HS-27A (cell line): ENCODE measurements at regions not wholly inside any gene's neighbourhood (a gene's known extent, or its start where the extent isn't known, plus 50 kb on each side); places are given as distances from the start of the nearest gene placed in this dataset.
"Not testable (repeated sequence)": the region's sequence is repeated elsewhere in the genome, so short reads cannot be mapped to it uniquely, and the experiment has no call there.

Experiments used
- DNase-seq: peaks from one replicate; pipeline ENCODE4 v3.0.0-alpha.2; 2012; ENCODE audit warnings: low read depth, missing footprints

DNA sequence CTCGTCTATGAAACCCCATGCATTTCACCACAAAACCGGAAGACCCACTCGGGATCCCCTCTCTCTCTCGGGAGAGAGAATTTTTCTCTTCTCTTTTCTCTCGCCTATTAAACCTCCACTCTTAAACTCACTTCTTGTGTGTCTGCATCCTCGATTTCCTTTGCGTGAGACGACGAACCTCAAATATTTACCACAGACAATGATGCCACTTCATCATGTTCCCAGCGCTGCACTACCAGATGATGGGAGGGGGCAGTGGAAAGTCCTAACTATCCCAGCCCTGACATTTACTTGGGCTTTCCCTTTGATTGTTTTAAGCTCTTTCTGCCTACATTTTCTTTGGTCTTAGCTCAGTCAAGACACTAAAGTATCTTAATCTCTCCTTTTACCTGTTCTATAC is 906.7 kb downstream of the GRID1 start:
- no peak for DNase-seq

DNA sequence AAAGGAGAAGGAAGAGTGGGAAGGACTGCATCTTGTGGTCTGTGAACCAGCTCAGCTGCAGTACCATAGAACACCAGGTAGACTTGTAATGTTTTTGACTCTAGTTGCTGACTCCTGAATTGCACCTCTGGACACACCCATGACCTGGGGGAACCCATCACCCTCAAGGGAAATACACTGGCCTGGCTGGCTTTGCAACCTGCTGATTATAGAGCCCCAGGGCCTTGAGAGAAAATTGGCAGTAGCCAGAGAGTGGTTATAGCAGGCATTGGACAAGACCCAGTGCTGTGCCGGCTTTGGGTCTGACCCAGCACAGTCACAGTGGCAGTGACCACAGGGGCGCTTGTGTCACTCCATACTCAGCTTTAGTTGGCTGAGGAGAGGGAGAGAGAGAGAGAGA is 902.3 kb downstream of the GRID1 start:
- DNase-seq: no peak

DNA sequence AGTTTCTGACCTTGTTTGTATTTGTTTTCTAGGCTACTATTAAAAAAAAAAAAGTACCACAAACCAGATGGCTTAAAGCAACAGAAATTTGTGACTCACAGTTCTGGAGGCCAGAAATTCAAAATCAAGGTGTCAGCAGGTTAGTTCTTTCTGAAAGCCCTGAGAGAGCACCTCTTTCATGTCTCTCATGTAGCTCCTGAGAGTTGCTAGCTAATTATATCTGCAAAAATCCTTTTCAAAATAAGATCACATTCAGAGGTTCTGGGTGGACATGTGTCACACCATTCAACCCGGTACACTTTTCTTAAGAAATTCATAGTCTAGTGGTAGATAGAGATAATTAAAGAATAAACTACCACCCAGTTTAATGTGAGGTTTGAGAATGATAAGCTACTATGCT is 888.6 kb downstream of the GRID1 start:
- DNase-seq: no peak

DNA sequence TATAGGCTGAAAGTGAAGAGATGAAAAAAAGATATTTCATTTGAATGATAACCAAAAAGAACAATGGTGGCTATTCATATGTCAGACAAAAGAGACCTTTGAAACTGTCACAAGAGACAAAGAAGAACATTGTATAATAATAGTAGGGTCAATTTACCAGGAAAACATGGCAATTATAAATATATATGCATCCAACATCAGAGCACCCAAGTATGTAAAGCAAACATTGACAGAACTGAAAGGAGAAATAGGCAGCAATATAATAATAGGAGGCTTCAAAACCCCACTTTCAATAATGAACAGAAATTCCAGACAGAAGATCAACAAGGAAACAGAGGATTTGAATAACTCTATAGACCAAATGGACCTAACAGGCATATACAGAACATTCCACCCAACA is 876.2 kb downstream of the GRID1 start:
- no peak for DNase-seq

DNA sequence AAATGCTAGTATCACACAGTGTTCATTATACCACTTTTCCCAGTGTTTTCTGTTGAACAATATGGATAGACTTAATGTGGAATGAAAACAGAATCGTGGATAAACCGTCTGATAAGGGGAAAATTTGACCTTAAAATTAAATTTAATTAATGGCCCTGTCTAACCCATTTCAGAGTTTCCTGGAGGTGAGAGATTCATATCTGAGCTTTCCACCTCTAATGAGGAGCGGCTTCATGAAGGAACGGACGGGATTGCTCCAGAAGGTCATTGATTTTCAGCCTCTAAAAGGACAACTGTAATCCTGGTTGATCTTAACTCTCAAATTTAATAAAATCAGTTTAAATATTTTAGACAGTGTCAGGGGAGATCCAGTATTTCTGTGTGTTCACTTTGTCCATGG is 874.9 kb downstream of the GRID1 start:
- DNase-seq: no peak

DNA sequence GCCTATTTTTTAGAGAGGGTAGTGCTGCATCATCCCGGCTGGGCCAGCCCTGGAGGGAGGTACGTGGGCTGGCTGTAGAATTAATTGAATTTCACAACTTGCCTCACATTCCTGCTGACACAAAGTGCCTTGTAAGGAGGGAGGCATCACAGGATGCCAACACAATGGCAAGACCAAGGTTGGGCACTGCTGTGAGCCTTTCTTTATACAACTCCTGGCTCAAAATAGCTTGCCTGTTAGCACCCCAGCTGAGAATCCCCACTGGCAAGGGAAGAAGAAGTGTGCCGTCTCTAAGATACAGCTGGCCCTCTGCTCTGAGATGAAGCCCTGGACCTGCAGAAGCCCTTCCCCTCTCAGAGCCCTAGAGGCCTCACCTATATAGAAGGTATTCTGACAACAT is 873.9 kb downstream of the GRID1 start:
- no peak for DNase-seq

DNA sequence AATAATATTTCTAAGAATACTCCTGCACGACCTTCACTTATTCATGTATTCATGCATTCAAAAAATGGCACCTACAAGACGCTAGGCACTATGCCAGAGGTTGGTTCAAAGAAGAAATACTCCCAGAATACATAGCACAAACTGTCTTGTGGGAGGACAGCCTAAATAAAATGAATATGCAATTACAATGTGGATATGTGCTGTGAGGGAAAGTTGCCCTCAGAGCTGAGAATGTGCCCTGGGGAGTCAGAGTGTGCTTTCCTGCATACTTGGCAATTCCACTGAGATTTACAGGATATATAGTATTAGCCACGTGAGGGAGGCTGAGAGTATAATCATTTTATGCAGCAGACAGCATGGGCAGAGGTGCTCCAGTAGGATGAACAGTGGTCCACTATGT is 872.9 kb downstream of the GRID1 start:
- no peak for DNase-seq

DNA sequence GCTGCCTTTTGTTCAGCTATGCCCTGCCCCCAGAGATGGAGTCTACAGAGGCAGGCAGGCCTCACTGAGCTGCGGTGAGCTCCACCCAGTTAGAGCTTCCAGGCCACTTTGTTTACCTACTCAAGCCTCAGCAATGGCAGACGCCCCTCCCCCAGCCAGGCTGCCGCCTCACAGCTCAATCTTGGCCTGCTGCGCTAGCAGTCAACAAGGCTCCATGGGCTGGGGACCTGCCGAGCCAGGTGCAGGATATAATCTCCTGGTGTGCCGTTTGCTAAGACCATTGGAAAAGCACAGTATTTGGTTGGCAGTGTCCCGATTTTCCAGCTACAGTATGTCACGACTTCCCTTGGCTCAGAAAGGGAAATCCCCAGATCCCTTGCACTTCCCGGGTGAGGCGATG is 862.0 kb downstream of the GRID1 start:
- DNase-seq: not testable (repeated sequence)

DNA sequence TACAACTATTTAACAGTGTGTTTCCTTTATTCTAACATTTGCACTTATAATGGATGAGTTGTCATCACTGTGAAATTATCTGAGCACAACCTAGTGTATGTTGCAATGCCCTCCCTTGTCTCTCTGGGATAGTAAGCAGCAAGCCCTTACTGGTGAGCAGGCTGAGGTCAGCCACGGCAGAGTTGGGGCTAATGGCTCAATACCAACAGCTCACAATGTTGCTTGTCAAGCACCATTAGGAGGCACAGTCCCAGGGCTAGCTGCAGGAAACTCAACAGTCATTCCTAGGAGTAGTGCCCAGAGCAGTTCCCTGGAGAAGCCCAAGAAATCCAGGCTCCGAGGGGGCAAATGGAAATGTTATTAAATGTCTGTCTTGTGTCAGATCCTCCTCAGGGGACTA is 858.4 kb downstream of the GRID1 start:
- no peak for DNase-seq

DNA sequence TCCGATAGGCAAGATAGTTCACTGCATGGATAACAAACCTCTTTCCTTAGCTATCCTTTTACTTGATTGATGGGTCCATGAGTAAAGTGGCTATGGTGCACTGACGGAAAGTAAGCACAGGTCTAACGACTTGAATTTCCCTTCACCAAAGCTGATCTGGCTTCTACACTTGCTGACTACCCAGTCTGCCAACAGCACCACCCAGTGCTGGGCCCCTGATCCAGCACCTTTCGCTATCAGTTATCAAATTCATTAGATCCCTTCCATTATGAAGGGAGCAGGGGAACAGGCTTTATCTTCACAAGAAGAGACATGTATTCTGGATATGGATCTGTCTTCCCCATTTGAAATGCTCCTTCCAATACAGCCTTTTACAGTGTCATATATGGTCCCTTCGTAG is 855.9 kb downstream of the GRID1 start:
- no peak for DNase-seq

DNA sequence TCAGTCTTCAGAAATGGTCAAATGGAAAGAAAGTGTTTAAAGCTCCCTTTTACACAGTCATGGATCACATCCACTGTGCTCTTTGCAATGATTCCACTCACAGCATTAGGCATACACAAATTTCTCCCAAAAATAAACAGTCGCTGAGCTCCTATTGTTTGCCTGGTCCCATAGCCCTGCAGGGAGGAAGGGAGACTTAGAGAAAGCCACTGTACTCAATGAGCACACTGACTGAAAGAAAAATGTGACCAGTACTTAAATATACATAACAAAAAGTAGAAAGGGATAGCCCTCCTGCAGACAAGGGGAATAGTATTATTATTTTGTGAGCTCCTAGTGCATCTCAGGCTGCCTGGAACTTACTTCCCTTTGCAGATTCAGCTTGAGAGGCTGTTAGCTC is 853.2 kb downstream of the GRID1 start:
- DNase-seq: no peak

DNA sequence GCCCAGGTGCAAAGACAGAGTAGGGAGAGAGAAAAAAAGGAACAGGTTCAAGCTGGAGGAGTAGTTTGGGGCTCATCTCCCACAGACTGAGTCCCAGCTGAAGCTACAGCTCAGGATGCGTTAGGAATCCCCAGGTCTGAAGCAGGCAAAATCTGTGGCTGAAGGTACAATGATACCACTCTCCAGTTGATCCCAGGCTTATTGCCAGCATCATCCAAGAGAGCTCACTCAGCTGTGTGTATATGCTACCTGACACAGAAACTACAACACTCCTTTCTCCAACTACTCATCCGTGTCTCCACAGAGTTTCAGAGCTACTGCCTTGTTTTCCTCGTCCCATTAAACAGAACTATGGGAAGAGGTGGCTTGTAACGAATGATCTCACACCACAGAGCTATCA is 851.3 kb downstream of the GRID1 start:
- no peak for DNase-seq

DNA sequence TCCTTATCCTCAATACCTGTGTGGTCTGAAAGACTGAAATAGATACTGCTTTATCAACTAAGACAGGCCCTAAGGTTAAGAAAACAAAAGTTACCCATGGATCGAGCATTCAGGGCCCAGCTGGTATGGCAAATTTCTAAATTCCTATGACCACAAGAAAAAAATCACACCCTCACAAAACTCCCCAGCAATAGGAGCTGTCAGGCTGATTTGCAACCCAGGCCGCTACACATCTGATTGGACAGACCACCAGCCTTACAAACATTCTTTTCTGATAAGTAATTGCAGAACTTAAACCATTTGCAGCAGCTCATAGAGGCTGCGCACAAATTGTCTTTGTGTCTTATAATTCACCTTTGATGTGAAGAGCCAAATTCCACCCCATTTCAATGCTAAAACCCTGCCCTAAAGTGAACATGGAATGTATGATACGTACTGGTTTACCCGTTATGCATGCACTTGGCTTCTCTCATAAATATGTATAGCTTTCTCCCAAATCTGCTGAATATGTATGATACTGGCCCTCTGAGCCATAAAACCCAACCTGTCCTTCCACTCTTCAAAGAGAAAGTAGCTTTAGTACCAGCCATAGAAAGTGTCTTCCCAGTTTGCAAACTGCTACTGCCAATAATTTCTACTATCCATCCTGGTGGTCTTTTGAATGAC is 842.5 kb downstream of the GRID1 start:
- DNase-seq: no peak

DNA sequence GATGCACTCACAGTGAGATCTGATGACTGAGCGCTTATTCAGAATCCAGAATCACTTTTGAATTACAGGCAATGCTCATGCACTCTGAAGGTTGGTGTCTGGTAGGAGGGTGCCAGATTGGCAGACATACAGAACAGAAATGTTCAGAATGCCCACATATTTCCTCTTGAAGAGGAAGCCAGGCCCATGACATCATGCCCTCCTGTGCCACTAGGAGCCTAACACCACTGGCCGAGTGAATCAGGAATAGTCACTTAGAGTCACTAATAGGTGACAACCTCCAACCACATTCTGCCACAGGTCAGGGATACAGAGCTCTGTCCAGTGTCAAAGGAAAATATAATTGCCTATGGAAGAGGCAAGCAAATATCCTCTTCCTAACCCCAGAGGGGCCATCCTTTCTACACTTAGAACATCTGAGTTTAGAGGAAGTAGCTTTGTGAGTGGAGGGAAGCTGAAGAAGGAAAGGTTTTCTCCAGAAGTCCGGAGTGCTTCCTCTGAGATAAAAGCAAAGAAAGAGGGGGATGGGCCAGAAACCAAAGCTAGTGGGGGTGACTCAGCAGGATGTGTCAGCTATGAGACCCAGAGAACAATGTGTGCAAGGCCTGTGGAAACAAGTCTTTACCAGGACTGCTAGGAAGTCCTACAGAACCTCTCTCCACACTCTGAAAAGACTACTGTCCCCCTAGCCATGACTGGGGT is 838.8 kb downstream of the GRID1 start:
- DNase-seq: no peak

DNA sequence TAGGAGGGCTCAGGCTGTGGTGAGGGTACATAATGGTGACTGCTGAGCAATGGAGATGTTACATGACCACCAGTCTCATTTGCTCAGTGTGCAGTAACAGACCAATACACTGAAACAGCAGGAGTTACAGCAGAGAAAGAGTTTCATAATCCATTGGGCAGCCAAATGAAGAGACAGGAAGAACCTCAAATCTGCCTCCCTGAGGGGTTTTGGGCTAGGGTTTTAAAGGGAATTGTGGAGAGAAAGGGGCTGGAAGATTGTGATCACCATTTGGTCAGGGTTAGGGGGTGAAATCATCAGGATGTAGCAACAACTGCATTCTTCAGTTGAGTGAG is 838.3 kb downstream of the GRID1 start:
- DNase-seq: no peak

DNA sequence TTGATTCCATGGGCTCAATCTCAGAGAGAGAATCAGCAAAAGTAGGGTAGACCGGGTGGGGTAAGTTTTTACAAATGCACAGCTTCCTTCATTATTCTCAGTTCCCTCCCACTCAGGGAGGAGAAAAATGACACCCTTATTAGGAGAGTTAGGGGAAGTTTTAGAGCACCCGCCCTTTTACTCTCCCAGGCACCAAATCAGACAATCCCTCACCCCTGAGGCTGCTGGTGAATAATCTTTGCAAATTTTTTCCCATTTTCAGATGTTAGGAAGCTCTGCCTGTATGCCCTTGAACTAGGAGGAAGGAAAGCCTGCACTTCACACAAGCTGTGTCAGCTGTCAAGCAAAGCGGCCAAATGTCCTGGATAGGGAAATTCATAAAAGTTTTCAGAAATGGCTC is 834.9 kb downstream of the GRID1 start:
- DNase-seq: no peak

DNA sequence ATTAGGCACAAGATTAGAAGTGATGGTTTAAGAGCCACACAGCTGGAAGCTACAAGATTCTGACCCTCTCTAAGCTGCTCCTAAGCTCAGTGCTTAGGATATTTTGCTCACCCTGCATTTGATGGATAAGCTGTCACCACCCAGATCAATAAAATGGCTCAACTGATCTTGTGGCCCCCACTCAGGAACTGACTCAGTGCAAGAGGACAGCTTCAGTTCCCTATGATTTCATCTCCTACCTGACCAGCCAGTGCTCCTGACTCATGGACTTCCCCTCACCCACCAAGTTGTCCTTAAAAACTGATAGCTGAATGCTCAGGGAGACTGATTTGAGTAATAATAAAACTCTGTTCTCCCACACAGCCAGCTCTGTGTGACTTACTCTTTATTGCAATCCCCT is 833.8 kb downstream of the GRID1 start:
- no peak for DNase-seq

DNA sequence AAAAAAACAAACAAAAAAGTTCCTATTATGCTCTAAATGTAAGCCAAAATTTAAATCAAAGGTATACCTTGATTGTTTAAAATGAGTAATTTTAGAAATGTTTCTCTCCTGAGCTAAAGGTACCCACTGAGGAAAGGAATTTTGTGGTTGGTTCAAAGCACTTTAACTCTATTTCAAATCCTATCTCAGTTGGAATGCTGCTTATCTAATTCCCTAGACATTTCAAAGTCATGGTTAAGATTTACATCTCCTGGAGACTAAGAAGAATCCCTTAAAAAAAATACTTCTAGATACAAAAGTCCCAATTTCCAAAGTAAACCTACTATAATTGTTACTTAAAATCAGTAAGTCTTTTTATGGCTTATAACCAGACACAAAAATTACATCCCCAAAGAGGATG is 830.7 kb downstream of the GRID1 start:
- no peak for DNase-seq

DNA sequence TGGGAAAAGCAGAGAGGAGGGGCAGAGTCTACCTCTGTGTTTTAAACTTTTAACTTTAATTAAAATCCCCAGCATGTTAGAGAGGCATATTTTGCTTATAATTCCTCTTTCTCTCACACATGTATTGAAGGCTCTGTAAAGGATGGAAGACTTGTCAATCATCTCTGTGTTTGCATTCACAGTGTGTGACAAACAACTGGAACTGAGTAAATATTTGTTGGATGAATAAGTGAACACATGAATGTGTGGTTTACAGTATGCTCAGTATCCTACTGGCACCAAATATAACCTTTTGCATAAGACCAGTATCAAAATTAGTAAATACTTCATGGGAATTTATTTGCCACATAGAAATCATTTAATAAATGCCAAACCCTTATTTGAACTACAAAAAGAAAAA is 829.0 kb downstream of the GRID1 start:
- DNase-seq: no peak

DNA sequence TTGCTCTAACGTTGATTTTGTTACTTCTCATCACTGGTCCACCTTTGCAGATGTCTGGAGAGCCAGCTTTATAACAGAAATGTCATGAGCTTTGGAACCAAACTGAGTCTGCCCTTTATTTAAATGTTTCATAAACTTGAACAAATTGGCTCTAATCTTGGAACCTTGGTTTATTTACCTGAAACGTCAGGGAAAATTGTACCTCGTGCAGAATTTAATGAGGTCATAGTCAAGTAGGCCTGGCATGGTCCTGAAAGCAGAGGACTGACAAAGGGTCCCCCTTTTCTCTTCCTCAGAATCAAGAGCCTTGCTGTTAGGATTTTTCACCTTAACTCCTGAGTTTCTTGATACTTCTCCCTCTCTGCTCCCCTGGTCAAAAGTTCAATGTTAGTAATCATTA is 828.0 kb downstream of the GRID1 start:
- no peak for DNase-seq

DNA sequence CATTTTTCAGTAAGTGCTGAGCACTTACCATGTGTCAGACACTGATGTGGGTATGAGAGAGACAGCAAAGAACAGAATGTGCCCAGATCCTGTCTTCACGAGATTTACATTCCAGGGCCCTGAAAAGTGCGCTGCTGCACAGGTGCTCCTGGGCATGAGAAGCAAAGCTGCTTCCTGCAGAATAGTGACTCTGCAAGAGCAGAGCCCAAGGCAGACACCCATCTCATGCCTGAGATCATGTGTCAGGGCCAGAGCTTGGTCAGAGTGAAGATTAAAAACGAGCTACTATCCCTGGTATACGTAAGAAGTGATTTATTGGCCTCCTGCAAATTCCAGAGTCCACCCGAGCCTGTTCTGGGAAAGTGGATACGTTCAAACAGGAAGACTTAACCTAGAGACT is 824.4 kb downstream of the GRID1 start:
- DNase-seq: no peak

DNA sequence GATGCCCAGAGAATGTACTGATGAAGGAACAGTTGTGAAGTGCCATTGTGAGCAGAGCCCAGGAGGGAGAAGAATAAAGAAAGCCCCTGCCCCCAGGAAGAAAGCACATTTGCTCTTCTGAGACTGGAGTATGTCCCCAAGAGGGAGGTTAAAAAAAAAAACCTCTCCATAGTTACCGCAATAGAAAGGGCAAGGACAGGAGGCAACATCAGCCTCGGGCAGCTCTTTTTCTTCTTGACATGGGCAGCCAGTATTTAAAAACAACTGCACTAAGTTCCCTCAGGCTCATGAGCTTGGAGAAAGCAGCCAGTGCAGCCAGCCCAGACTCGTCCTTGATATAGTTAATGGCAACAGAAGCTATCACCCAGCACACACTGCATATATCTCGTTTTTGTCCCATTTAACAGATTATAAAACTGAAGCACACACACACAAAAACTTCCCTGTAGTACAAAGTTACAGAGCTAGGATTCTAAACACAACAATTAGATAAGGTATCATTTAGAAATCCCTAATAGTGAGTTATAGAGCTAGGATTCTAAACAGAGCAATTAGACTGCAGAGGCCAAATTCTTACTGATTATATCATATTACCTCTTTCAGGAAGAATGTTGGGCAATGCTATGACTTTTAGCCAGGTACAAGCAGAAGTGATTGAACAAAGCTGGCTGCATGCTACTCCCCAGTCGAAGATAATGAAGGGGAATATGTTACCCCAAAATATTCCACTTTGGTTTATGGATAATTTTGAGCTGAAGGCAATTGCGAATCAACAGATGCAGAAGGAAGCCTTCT is 823.5 kb downstream of the GRID1 start:
- no peak for DNase-seq

DNA sequence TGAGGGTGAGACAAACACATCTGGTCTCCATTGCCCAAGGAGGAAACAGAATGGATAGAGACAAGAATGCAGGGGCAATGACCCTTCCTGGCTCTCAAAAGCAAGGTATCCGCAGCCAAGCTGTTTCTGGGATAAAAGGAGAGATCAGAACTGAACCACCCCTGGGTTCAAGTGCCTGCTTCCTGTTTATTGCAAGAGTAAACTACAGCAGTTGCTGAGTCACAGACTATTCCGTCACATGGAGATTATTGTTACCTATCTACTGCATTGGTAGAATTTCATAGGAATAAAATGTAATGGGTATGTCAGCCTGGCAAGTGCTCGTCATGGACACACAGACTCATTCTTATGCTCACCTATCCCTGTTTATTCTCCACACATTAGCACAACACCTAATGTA is 821.6 kb downstream of the GRID1 start:
- DNase-seq: no peak

DNA sequence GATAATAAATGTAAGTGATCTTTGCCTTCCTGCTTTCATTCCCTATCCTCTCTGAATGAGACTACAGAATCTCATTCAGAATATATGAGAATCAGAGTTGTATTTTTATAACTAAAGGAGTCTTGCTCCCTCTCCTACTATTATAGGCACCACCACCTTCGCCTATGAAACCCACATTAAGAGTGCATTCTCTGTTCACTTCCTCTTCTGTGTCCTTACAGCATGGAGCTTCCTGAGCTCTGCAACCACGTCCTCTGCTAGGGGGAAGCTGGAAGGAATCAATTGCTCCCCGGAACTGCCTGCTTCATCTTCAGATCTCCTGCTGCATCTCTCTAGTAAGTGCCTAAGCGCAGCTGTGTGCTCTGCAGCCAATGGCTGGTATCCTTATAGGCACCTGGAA is 820.7 kb downstream of the GRID1 start:
- DNase-seq: no peak
